Stimulated activated CD4-positive, alpha-beta T cell treated with anti-CD3 and anti-CD28 coated beads, Interleukin-2, amount 100 ng/mL, for 24 hours (primary cell): ENCODE measurements at regions not wholly inside any gene's neighbourhood (a gene's known extent, or its start where the extent isn't known, plus 50 kb on each side); places are given as distances from the start of the nearest gene placed in this dataset.
"Not testable (repeated sequence)": the region's sequence is repeated elsewhere in the genome, so short reads cannot be mapped to it uniquely, and the experiment has no call there.

ENCODE experiments used
- DNase-seq, 2 donors: peaks; one replicate each; pipeline ENCODE4 v3.0.0-alpha.2; 2020

DNA sequence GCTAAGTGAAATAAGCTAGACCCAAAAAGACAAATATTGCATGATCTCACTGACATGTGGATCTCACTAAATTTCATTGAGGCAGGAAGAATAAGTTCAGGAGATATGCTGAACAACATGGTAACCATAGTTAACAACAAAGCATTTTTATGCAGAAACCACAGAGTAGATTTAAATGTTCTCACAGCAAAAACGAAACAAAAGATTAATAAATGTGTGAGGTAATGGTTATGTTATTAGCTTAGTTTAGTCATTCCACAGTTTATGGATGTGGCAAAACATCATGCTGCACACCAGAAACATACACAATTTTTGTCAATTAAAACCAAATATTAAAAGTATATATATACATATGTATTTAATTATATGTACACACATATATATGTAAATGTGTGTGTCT lies 765.8 kb downstream of the SLITRK5 start:
- DNase-seq, result no peak

- no peak for DNase-seq
Measured at GRCh38 chr13:88450515-88450914, 779.3 kb downstream of the SLITRK5 start.

DNA sequence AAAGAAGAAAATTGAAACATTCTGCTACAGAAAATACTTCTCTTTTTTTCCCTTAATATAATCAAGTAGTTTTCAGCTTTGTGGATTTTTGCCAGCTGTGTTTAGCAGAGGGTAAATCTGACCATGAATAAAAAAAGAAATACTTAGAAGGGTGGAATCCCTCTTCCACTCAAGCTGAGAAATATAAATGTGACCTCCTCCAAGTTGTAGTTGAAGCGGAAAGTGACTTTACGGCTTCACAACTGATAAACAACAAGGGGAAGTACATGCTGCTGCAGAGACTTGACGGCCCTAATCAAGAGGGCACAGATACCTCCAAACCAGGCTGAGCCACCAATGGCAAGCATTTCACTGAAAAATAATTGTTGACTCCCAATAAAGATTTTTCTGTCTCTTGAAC lies 785.0 kb downstream of the SLITRK5 start:
- no peak for DNase-seq

GRCh38 chr13:88459331-88459730 lies 788.2 kb downstream of the SLITRK5 start:
- no peak for DNase-seq

DNA sequence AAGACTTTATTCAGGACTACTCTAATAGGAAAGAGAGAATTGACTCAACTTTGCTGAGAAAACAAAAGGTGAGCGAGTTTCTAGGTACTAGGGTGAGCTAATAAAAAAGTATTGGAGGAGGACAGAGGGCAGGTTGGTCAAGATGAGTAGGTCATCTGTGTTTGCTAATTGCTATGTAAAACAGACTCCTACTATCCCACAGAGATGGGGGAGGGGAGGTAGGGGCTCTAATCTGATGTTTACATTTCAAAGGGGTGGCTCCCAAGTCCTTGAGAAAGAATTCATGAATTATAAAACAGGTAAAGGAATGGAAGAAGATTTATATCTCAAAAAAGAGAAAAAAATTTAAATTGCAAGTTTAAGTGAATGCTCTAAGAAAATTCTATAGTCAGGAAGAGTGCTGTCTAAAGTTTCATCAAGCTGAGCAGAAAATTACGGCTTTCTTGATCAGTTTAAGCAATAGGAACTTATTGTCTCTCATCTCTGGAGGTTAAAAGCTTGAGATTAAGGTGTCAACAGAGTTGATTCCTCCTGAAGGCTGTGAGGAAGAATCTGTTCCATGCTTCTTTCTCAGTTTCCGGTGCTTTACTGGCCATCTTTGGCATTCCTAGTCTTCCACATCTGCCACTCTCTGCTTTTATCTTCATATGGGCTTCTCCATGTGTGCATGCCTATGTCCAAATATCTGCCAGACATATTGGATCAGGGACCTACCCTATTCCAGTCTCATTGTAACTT lies 790.3 kb downstream of the SLITRK5 start:
- no peak for DNase-seq

- no peak for DNase-seq
Measured at GRCh38 chr13:88464851-88465250, 793.7 kb downstream of the SLITRK5 start.

DNA sequence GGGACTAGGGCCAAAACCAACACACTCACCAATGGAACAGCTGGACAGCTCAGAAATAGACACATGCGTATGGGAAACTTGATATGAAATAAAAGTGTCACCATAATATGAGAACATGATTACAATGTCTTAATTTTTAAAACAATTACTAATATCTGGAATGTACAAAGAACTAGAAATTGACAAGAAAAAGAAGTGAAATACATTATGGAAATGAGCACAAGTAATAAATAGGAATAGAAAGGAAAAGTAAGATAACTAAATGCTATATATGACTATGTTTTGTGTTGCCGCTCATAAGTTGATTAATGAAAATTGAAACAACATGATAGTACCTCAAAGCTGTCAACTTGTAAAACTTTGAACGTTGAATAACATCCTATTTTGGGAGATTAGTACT lies 801.1 kb downstream of the SLITRK5 start:
- no peak for DNase-seq

DNA sequence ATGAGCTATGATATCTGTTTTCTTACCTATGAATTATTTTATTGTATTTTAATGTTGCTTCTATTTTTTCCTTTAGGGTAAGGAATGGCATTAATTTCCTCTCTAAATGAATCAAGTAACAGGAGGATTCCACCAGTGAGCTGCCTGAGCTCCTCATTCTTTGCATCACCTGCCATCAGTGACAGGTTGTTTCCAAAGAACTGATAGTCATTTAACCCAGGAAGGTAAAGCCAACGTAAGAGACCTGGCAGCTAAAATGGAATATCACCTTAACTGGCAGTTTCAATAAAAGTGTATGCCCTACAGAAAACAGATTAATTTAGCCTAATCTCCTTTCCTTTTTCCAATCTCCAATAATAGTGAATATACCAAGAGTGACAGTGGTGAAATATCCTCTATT lies 812.0 kb downstream of the SLITRK5 start:
- DNase-seq, result no peak

GRCh38 chr13:88507909-88508308 lies 836.7 kb downstream of the SLITRK5 start:
- DNase-seq, result no peak

- DNase-seq, result not testable (repeated sequence)
Measured at GRCh38 chr13:88512993-88513392, 841.8 kb downstream of the SLITRK5 start.

DNA sequence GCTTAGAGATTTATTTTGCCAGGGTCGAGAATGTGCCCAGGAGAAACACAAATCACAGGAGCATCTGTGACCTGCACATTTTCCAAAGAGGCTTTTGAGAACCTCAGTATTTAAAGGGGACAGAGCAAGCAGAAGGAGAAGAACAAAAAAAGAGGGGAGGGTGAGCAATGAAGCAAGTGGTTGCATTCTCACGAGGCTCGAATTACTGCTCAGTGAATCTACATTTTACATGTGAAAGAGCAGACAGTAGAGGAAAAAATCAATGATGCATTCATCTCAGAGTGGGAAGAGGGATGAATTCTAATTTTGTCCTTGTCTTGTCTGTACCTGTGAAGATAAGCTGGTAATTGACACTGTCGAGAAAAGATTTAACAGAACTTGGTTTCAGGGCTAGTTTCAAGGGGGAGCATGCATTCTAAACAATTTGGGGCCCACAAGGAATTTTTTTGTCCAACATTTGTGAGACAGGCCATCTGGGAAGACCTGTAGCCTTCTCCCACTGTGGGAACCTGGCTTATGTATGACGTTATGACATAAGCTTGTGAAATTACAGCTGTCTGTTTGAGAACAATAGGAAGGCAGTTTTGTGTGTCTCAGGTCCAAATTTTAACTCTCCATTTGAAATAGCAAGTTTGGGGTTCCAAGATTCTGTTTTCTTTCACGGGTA lies 855.1 kb downstream of the SLITRK5 start:
- no peak for DNase-seq

DNA sequence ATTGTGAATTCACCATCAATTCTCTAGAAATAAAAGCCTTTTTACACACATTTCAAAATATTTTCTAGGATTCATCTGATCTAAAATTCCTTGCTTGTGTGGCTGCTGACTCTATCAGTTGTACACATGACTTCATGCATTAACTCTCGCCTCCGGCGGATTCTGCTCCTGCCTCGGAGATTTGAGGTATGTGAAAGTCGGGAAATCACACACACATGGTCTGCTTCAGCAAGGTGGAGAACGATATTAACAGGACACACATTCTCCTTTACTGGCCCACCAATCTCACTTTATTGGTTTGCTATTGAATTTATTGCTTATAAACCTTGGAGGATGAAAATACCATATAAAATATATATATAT lies 855.7 kb downstream of the SLITRK5 start:
- DNase-seq, result no peak

DNA sequence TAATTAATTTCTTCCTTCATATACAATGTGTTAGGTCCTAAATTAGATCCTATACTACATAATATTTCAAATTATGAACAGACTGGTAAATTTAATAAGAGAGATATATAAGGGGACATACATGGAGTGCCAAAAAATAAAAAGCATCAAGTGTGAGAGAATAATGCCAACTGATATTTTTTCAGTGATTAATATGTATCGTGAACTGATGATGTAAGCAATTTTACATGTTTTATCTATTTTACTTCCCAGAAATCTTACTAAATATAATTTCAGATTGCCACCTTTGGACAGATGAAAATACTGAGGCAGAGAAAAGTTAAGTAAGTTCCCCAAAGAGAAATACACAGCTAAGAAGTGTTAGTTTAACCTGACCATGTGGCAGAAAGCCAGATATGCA lies 870.8 kb downstream of the SLITRK5 start:
- no peak for DNase-seq

- no peak for DNase-seq
Measured at GRCh38 chr13:88544836-88545235, 873.7 kb downstream of the SLITRK5 start.

- no peak for DNase-seq
Measured at GRCh38 chr13:88552966-88553365, 881.8 kb downstream of the SLITRK5 start.

GRCh38 chr13:88565566-88565965 lies 894.4 kb downstream of the SLITRK5 start:
- DNase-seq, result no peak

DNA sequence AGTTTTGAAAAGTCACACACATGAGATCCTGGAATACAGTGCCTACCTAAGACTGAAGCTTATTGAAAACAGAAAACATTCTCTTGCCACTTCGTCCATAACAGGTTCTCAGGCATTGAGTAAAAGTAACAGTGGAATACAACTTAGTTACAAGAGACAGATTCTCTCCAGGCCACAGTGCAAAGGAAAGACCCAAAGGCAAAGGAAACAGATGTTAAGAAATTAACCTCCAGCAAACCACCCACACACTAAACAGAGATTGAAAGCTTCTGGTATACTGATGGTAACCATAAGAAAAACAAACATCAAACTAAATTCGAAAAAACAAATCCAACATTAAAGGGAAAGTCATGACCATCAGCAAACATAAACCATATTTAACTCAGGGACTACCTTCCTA lies 914.7 kb downstream of the SLITRK5 start:
- DNase-seq, result no peak

DNA sequence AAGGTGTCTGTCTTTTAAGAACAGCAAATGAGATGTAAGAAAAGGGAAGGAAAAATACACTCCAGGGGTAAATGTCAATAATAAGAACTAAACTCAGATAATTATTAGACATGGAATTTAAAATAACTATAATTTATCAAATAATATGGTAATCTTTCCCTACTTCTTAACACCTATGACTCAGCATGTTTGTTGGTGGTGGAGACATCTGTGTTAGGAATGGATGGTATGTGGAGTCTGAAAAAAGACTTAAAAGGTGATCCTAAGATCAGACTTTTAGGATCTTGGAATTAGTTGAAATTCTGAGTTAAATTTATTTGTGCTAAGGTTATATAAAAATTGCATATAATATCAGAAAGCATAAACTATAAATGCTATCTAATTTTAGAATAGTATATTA lies 915.1 kb downstream of the SLITRK5 start:
- DNase-seq, result no peak

GRCh38 chr13:88590574-88590973 lies 919.4 kb downstream of the SLITRK5 start:
- DNase-seq, result no peak

GRCh38 chr13:88592105-88592504 lies 920.9 kb downstream of the SLITRK5 start:
- no peak for DNase-seq

GRCh38 chr13:88601949-88602348 lies 930.8 kb downstream of the SLITRK5 start:
- no peak for DNase-seq

DNA sequence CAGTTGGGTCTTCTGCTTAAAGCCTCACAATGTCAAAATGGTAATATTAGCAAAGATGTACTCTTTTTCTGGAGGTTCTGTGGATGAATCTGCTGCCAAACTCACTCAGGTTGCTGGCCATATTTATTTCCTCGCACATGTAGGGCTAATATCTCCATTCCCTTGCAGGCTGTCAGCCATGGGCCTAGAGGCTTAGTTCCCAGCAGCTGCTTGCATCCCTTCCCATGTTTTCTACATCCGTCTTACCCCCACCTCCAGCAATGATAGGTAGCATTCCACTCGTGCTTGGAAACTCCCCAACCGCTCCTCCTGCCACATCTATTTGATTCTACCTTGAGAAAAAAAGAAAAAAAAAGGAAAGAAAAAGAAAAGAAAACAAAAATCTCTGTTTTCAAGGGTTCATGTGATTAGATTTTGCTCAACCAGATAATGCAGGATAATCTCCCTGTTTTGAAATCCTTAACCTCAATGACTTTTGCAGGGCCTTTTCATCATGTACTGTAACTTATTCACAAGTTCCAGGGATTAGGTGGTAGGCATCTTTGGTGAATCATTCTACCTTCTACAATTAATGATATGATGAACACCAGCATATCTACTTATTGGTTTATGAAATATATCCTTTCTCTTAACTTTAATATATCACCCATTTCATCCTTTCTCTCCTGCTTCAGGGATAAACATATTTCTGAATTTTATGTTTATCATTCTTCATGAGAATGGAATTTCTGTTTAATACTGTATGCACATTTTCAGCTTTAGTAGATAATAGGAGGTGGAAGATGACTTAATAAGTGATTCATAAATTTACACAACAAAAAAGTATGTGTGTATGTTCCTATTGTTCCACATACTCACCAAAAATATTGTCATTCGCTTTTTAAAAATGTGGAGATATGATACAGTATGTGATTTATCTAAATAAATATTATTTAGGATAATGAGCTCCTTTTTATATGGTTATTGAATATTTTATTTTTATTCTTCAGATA lies 931.9 kb downstream of the SLITRK5 start:
- DNase-seq, result no peak

DNA sequence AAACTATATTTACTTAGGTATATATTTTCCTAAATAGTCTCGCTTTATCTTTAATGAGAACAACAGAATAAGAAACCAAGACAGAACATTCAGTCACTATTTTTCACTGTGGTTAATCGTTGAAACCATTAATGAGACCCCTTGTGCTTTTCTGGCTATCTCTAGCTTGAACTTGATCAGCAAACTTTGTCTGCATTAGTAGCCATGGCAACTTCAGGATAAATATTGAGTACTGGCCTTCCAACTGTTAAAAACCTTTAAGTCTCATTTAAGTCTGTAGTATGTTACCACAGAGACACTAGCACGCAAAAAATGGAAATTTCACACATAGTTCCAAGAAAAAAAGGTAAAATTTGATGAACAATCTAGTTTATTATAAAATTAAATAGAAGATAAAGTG lies 946.0 kb downstream of the SLITRK5 start:
- DNase-seq, result no peak
